Stimulated activated effector memory CD8-positive, alpha-beta T cell treated with anti-CD3 and anti-CD28 coated beads, Interleukin-12 subunit alpha, Interleukin-12 subunit beta, amount 100 ng/mL, for 72 hours (primary cell): ENCODE measurements at regions not wholly inside any gene's neighbourhood (a gene's known extent, or its start where the extent isn't known, plus 50 kb on each side); places are given as distances from the start of the nearest gene placed in this dataset.

Experiments used
- ATAC-seq: fragments of 150-1000 bp; cut with Tn5 transposase; 2 replicates; pipeline ENCODE4 v1.10.0; 2021
- DNase-seq, 2 donors: peaks; one replicate each; pipeline ENCODE4 v3.0.0; 2021 to 2022; ENCODE audit warnings: low spot score in 2 of 2
- H3K27ac Mint-ChIP-seq: one replicate; pipeline ENCODE4 v1.8.0; 2022; ENCODE audit warnings: mild to moderate bottlenecking, mixed read lengths
- H3K36me3 Mint-ChIP-seq: one replicate; pipeline ENCODE4 v1.8.0; 2022; ENCODE audit warnings: mild to moderate bottlenecking, mixed read lengths
- H3K4me1 Mint-ChIP-seq: one replicate; pipeline ENCODE4 v1.8.0; 2022; ENCODE audit warnings: mixed read lengths
- H3K4me3 Mint-ChIP-seq: one replicate; pipeline ENCODE4 v1.8.0; 2022; ENCODE audit warnings: mild to moderate bottlenecking, mixed read lengths
- H3K9me3 Mint-ChIP-seq: one replicate; pipeline ENCODE4 v1.8.0; 2022; ENCODE audit warnings: mixed read lengths

DNA sequence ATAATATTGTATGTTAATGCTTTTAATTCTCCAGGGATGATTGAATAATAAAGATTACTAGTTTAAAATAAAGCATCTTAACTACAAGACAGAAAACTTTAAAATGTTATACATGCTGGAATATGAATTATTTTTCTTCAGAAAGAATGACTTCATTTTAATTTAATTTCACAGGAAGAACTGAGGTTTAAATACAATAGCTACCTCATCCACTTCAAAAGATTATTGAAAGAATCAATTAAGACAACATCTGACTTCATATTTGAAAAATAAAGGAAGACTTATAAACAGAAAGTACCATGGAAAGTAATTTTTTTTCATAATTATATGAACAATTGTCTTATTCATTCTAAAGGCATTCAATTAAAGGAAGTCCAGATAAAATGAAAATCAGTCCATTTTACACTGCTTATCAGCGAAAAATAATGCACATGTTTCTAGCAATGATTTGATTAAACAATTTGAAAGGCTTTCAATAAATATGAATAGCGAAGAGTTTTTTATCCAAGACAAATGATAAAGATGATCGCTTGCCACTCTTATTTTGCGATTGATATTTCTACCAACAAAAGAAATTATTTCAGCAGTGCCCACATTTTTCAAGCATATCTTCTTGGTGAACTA is 368.5 kb upstream of the OPRM1 start:
- Mint-ChIP-seq H3K36me3 (no peaks in the 10 kb centered on the region), H3K27ac (no peak overlapping the region), H3K4me1 (no peaks in the 10 kb centered on the region), H3K4me3 (no peak overlapping the region), H3K9me3 (no peaks in the 10 kb centered on the region)
- no peak for DNase-seq
- ATAC-seq = no peak

DNA sequence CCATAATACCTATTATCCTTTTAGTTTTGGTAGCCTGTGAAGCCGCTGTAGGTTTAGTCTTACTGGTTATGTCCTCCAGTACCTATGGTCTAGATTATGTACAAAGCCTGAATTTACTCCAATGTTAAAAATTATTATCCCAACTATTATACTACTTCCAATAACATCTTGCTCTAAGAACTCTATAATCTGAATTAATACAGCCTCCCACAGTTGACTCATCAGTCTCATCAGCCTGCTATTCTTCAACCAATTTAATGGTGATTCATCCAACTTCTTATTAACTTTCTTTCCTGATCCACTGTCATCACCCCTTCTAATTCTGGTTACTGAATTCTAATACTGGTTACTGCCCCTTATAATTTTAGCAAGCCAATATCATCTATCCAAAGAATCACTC is 370.3 kb upstream of the OPRM1 start:
- Mint-ChIP-seq H3K4me3 (no peak overlapping the region), H3K36me3 (no peaks in the 10 kb centered on the region), H3K9me3 (no peaks in the 10 kb centered on the region), H3K27ac (no peak overlapping the region), H3K4me1 (no peaks in the 10 kb centered on the region)
- DNase-seq (no peak), ATAC-seq (no peak)

DNA sequence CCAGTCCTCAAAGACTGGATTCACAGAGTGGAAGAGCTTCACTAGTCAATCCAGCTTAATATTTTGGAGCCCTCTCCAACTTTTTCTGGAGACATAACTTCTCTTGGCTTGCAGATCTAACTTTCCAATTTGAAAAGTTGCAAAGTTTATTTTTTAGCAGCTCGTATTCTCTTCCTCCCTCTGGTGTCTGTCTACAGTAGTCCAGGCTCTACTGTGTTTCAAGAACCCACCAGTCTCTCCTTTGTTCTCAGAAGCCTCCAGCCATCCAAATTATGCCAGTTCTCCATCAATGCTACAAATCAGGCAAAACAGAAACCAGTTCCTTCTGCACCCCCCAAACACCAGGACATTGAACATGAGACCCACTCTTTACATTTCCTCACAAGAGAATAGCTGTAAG is 376.1 kb upstream of the OPRM1 start:
- H3K36me3 Mint-ChIP-seq = no peaks in the 10 kb centered on the region
- no peak for ATAC-seq
- no peaks in the 10 kb centered on the region for H3K4me1 Mint-ChIP-seq
- H3K27ac Mint-ChIP-seq = no peak overlapping the region
- H3K9me3 Mint-ChIP-seq = peaks cover 8% of the 10 kb centered on the region
- no peak overlapping the region for H3K4me3 Mint-ChIP-seq
- no peak for DNase-seq

DNA sequence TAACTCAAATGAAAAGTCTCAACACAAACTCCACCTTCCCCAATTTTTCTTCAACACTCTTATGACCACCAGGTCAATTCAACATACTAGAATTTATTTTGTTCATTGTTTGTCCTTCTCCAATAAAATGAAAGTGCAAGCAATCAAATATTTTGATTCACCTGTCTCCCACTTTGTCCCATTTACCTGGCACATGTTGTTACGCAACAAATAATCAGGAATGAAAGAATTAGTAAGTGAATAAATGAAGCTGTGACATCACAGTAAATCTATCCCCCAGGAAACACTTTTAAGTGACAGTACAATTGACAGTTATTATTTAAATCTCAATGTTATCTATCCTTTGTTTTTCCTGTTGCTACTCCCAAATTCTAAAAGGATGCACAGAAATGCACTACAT is 393.7 kb upstream of the OPRM1 start:
- Mint-ChIP-seq H3K9me3 (no peaks in the 10 kb centered on the region), H3K4me3 (no peak overlapping the region), H3K36me3 (no peaks in the 10 kb centered on the region), H3K27ac (no peak overlapping the region), H3K4me1 (no peaks in the 10 kb centered on the region)
- DNase-seq = no peak
- no peak for ATAC-seq

DNA sequence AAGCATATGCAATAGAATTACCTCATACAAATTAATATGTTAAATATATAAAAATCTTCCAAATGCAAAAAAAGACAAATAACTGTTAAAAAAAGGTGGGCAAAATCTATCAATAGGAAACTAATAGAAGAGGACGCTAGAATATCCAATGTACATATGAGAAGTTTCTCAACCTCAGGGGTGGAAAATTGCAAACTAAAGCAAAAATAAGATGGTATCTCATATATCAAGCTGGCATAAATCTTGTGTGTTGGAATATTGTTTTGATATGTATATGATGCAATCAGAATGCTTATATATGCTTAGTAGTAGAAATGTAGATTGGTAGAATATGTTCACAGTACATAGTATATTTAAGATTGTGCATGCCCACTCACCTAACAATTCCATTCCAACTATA is 395.0 kb upstream of the OPRM1 start:
- H3K9me3 Mint-ChIP-seq = no peaks in the 10 kb centered on the region
- H3K4me3 Mint-ChIP-seq = no peak overlapping the region
- no peaks in the 10 kb centered on the region for H3K4me1 Mint-ChIP-seq
- DNase-seq = no peak
- ATAC-seq = no peak
- no peak overlapping the region for H3K27ac Mint-ChIP-seq
- H3K36me3 Mint-ChIP-seq = no peaks in the 10 kb centered on the region

DNA sequence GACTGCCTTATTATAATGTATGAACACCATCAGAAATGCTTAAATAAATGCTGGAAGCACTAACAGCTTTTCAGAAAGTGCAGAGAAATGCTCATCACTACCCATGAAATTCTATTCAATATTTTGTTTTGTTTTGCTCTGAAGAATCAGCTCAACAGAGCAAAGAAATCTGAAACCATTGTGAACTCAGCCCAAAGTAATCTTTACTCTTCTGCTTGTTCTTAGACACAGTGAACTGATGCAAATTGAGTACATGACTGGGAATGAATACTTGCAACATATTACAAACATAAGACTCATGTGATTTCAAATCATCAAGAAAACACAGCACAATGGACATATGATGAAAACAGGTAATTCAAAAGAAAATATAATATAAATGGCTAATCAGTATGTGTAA is 404.6 kb upstream of the OPRM1 start:
- ATAC-seq = no peak
- no peaks in the 10 kb centered on the region for H3K4me1 Mint-ChIP-seq
- H3K4me3 Mint-ChIP-seq = no peak overlapping the region
- peaks cover 9% of the 10 kb centered on the region for H3K9me3 Mint-ChIP-seq
- no peak overlapping the region for H3K27ac Mint-ChIP-seq
- no peaks in the 10 kb centered on the region for H3K36me3 Mint-ChIP-seq
- DNase-seq = no peak

DNA sequence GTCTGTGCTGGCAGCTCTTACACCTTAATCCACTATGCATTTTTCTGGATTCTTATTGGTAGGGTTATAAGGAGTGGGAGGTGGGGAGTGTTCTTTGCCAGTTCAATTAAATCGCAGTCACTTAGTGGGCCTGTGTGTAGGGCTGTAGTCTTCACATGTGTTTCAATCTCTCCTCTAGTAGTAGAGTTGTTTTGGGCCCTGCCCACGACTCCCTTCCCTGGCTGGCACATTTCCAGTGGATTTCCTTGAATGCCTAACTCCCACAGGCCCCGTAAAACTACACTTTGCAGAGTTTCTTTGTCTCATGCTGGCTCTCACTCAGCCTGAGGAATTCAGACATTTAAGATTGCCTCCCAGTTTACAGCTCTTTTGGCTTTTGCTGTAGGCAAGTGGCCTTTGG is 414.0 kb upstream of the OPRM1 start:
- H3K27ac Mint-ChIP-seq = no peak overlapping the region
- peaks cover 9% of the 10 kb centered on the region for H3K9me3 Mint-ChIP-seq
- H3K4me3 Mint-ChIP-seq = no peak overlapping the region
- no peaks in the 10 kb centered on the region for H3K4me1 Mint-ChIP-seq
- ATAC-seq (peak; percentile 32), DNase-seq (no peak)
- no peaks in the 10 kb centered on the region for H3K36me3 Mint-ChIP-seq

DNA sequence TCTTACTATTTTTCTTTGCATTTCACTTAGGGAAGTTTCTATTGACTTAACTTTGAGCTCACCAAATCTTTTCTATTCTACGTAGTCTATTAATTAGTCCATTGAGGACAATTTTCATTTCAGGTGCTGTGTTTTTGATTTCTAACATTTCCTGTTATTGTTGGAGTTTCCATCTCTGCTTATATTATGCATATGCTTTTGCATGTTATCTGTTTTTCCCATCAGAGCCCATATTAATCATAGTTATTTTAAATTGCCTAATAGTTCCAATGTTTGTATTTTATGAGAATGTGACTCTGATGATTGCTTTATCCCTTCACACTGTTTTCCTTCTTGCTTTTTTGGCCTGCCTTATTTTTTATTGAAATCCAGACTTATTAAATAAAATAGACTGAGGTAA is 414.5 kb upstream of the OPRM1 start:
- Mint-ChIP-seq H3K9me3 (peaks cover 9% of the 10 kb centered on the region), H3K4me1 (no peaks in the 10 kb centered on the region), H3K27ac (no peak overlapping the region), H3K36me3 (no peaks in the 10 kb centered on the region), H3K4me3 (no peak overlapping the region)
- ATAC-seq (no peak), DNase-seq (no peak)

DNA sequence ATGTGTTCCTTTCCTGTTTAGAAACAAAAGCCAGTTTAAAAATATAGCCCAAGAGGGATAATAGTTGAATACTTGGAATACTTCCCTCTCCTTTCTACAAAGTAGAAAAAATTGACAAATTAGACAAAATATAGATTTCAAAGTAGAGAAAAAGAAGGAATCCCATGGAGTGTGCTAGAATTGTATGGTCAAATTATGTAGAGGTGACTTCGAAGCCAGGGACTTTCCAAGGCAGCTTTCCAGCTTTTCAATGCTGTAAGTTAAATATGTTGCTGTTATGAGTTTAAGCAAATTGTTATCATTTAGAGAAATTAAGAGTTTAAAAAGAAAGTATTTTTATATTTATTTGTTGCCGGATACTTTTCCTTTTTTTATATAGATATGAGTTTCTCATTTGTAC is 415.5 kb upstream of the OPRM1 start:
- ATAC-seq = no peak
- no peak overlapping the region for H3K4me3 Mint-ChIP-seq
- H3K9me3 Mint-ChIP-seq = peaks cover 9% of the 10 kb centered on the region
- no peaks in the 10 kb centered on the region for H3K36me3 Mint-ChIP-seq
- H3K4me1 Mint-ChIP-seq = no peaks in the 10 kb centered on the region
- no peak for DNase-seq
- no peak overlapping the region for H3K27ac Mint-ChIP-seq

DNA sequence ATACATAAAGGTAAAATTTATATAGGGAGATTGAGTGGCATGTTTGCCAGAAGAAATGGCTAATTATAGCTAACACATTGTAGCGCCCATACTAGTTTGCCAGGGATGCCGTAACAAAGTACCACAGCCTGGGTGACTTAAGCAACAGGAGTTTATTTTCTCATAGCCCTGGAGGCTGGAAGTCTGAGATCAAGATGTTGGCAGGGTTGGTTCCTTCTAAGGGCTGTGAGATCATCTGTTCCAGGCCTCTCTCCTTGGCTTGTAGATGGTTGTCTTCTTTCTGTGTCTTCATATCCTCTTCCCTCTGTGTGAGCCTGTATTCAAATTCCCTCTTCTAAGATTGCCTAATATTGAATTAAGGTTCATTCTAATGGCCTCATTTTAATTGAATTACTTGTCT is 417.5 kb upstream of the OPRM1 start:
- Mint-ChIP-seq H3K4me3 (no peak overlapping the region), H3K27ac (no peak overlapping the region)

DNA sequence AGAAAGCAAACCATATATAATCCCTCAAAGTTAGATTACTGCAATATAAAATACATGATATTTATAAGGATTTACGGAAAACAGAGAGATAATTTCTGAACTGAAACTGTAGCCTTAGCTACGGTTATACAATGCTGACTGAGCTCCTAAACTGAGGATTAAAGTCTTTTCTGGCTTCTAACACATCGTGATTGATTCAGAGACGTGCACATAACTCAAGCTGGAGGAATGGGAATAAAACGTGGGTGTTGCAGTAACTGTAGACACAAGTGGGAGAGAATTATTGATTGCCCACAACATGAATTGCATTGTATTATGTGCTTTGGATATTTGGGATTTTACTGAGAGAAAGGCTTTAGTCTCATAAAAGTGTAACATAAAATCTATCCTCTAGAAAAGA is 418.0 kb upstream of the OPRM1 start:
- DNase-seq (no peak), ATAC-seq (no peak)
- peaks cover 5% of the 10 kb centered on the region for H3K9me3 Mint-ChIP-seq
- H3K36me3 Mint-ChIP-seq = no peaks in the 10 kb centered on the region
- H3K27ac Mint-ChIP-seq = no peak overlapping the region
- no peak overlapping the region for H3K4me3 Mint-ChIP-seq
- H3K4me1 Mint-ChIP-seq = no peaks in the 10 kb centered on the region

More for the DNA sequence above, 417.5 kb upstream of the OPRM1 start:
- Mint-ChIP-seq H3K36me3 (no peaks in the 10 kb centered on the region), H3K9me3 (peaks cover 5% of the 10 kb centered on the region), H3K4me1 (no peaks in the 10 kb centered on the region)
- no peak for ATAC-seq
- no peak for DNase-seq

DNA sequence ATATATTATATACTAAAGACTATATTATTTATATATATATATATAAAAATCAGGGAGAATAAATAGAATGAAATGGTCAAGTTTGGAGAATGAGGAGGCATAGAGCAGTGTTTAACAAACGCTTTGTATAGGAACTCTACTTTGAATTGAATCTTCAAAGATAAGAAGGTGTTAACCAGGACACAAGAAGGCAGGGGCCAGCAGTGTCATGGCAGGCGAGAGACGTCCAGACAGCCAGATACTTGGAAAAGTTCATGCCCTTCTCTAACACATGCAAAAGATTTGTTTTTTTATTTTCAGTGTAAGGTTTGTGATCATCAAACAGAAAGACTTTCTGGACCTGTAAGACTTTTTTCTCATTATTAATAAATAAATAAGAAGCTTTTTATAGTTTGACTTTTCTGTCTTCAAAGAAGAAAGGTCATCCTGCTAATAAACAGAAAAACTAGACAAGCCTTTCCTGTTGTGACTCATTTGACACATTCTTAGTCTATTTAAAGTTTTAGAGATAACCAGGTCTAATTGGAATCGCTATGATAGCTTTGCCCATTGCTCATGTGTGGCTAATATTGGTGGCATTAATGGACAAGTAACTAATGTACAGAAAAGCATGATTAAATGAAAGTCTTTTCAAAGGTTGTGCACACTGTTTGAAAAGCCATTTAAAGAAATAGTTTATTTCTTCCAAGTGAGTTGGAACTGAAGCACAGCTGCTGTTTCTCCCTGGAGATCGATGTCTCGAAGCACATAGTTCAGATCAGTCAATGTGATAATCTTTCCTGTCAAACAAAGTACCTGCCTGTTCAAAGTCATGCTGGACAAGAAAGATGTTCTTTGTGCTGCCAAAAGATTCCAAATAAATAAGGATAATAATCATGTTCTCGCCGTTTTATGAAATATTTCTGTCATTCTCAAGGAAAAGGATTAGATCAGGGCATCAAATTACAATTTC is 420.4 kb upstream of the OPRM1 start:
- H3K27ac Mint-ChIP-seq = no peak overlapping the region

DNA sequence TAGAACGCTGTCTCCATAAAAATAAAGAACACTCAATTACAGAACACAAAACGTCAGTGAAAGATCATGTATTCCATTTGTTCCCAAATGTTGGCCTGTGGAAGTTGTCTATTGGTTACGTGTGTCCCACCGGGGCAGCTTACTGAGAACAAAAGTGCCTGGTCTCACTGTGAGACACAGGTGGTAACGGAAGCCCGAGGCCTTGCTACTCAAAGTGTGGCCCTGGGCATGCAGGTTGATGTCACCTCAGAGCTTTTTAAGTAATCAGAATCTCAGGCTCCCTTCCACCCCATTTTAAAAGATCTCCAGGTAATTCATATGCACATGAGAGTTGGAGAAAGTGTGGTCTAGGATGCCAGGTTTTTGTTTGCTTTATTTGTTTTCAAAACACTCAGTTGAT is 422.5 kb upstream of the OPRM1 start:
- H3K36me3 Mint-ChIP-seq = no peaks in the 10 kb centered on the region
- H3K9me3 Mint-ChIP-seq = no peaks in the 10 kb centered on the region
- H3K27ac Mint-ChIP-seq = no peak overlapping the region
- no peaks in the 10 kb centered on the region for H3K4me1 Mint-ChIP-seq
- H3K4me3 Mint-ChIP-seq = no peak overlapping the region
- DNase-seq (no peak), ATAC-seq (no peak)

More for the DNA sequence above, 420.4 kb upstream of the OPRM1 start:
- DNase-seq = no peak
- Mint-ChIP-seq H3K4me3 (no peak overlapping the region), H3K36me3 (no peaks in the 10 kb centered on the region), H3K4me1 (no peaks in the 10 kb centered on the region), H3K9me3 (no peaks in the 10 kb centered on the region)
- no peak for ATAC-seq

DNA sequence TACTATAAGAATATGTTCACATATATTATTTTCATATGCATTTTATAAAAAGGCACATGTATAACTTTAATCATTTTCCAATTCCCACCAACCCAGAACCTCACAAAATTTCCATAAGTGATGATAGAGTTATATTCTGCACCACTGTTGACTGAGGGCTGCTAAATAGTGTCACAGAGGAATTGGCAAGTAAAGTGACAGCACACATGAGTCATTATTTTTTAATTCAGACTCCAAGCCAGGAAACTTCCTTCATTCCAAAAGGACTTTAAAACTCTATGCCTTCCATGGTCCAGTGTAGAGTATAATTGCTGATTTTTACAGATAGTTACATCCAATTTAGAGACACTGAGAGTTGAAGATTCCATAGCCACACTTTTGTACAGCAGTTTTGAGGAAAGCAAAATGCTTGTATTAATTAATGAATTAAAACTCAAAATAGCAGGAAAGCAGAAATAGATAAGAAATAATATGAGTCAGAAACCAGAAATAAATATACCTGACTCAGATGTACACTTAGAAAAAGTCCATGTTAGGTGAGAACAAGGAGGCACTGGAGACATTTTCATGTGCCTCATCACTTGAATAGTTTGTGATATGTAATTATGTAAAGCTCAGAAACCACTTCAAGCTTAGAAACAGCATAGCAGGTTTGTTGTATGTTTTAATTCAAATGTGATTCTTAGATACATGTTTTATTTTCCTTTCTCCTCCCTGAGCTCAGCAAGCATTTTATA is 425.2 kb upstream of the OPRM1 start:
- no peak overlapping the region for H3K4me3 Mint-ChIP-seq
- no peaks in the 10 kb centered on the region for H3K9me3 Mint-ChIP-seq
- DNase-seq = no peak
- H3K36me3 Mint-ChIP-seq = no peaks in the 10 kb centered on the region
- ATAC-seq = no peak
- H3K27ac Mint-ChIP-seq = no peak overlapping the region
- H3K4me1 Mint-ChIP-seq = no peaks in the 10 kb centered on the region

DNA sequence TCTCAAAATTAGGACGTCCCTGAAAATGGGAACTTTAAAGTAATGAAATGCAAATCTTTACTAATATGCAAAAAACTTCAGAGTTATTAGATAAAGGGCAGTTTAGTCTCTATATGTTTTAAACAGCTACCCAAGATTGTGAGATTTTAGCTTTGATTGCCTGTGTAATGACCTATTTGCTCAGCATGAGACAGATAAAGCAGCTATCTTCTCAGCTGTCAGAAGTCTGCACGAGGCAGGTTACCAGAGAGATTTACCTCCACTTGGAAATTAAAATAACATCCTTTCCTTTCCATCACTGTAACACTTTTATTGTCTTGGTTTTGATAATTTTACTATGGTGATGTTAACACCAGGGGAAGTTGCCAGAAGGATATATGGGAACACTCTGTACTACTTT is 436.6 kb upstream of the OPRM1 start:
- no peaks in the 10 kb centered on the region for H3K36me3 Mint-ChIP-seq
- H3K9me3 Mint-ChIP-seq = peaks cover 4% of the 10 kb centered on the region
- DNase-seq = no peak
- H3K27ac Mint-ChIP-seq = no peak overlapping the region
- no peaks in the 10 kb centered on the region for H3K4me1 Mint-ChIP-seq
- H3K4me3 Mint-ChIP-seq = no peak overlapping the region
- ATAC-seq = no peak

DNA sequence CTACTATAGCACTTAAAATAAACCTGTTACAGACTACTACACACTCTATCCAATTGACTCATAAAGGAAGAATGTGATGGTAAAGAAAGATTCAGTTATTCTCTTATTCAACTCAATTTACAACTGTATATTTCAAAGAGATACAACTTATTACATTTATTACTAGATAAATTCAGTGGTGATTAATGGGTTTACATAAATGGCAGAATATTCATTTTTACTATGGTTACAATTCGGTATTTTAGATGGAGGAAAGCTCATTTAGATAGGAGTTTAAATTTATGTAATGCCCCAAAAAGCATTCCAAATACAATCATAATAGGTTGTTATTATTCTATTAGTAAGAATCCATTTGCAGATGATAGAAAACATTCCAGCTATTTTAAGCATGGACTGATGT is 439.1 kb upstream of the OPRM1 start:
- no peak overlapping the region for H3K27ac Mint-ChIP-seq
- peaks cover 4% of the 10 kb centered on the region for H3K9me3 Mint-ChIP-seq
- H3K4me3 Mint-ChIP-seq = no peak overlapping the region
- H3K36me3 Mint-ChIP-seq = no peaks in the 10 kb centered on the region
- no peaks in the 10 kb centered on the region for H3K4me1 Mint-ChIP-seq
- DNase-seq (no peak), ATAC-seq (no peak)
